ENCODE measurements at regions not wholly inside any gene's neighbourhood (a gene's known extent, or its start where the extent isn't known, plus 50 kb on each side); places are given as distances from the start of the nearest gene placed in this dataset.

GRCh38 chr2:167890739-167891138, 356.7 kb downstream of the STK39 start:
- TF ChIP-seq CTCF (IDR thresholded peaks at IDR 0.05): no peak
- TF ChIP-seq POLR2A (IDR thresholded peaks at IDR 0.05): no peak
